GM18907 (cell line): ENCODE measurements at regions not wholly inside any gene's neighbourhood (a gene's known extent, or its start where the extent isn't known, plus 50 kb on each side); places are given as distances from the start of the nearest gene placed in this dataset.

Experiments used
- ATAC-seq: cut with Tn5 transposase; IDR thresholded peaks from one replicate; pipeline ENCODE4 v1.9.1; 2021; ENCODE audit warnings: mild to moderate bottlenecking, moderate library complexity; ENCODE audit not compliant: unreplicated experiment

GRCh38 chr5:135236228-135236907 lies 162.7 kb downstream of the MACROH2A1 start:
- no peak for ATAC-seq

DNA sequence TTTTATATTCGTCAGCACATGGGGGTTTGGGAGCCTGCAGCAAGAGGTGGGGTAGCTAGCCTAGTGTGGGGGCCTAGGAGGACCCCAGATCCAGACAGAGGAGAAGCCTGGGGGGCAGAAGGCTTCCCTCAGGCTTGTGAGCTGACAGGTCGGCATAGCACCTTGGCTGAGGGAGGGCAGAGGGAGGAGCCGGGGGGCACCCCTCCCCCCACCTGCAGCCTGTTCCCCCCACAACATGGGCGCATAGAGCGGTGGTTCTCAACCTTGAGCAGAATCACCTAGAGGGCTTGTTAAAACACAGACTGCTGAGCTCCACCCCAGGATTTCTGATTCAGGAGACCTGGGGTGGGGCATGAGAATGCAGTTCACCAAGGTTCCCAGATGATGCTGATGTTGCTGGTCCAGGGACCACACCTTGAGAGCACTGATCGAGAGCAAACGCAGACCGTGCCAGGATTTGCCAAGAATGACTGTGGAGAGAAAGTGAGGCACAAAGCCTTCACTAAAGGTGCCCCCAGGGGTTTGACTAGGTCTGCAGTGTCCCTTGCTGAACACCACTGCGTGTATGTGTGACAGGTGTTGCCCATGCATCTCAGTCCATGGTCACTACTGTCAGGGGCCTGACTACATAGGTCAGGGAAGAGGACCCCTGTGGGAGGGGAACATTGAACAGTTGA lies 163.3 kb downstream of the MACROH2A1 start:
- no peak for ATAC-seq

DNA sequence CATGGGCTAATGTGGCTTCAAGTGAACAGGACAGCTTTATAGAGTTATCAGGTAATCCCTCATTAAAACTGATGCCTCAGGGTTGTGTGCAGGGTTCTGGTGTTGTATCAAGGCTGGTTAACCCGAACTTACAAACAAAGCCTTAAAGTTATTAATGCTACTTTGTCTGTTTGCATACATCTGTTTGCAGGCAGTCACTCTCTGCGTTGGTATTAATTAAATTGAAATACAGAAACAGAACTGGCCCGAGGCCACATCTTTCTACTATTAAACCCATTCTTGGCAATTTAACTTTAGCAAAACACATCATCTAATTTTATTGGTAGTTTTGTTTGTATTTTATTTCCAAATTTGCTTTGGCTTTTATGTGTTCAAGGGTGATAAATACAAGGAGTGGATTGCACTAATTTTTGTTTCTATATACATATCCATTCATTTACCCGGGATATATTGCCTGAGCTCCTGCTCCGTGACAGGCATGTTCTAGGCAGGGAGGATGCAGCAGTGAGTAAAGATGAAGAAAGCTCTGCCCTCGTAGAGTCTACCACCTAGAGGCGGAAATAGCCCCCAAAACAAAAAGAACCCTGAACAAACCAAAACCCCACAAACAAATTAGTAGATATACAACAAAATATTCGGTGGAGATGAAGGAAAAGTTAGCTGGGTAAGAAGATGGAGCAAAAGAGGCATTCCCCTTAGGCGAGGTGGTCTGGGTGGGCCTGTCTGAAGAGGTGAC lies 164.2 kb downstream of the MACROH2A1 start:
- no peak for ATAC-seq

DNA sequence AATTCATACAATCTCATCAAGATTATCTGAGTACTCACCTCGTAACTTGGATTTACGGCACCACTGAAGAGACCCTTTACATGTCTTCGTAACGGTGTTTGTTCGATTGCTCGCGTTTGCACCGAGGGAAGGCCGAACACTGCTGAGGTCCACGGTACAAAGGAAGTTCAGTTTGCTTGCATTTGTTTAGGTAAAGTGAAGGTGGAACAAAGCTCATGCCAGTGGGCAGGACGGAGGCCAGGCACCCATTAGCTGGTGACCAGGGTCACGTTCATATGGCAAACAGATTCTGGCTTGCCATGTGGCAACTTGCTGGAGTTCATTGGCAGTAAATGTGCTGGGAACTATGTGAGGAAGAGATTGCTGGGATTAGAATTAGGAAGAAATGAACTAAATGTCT lies 164.8 kb downstream of the MACROH2A1 start:
- no peak for ATAC-seq

DNA sequence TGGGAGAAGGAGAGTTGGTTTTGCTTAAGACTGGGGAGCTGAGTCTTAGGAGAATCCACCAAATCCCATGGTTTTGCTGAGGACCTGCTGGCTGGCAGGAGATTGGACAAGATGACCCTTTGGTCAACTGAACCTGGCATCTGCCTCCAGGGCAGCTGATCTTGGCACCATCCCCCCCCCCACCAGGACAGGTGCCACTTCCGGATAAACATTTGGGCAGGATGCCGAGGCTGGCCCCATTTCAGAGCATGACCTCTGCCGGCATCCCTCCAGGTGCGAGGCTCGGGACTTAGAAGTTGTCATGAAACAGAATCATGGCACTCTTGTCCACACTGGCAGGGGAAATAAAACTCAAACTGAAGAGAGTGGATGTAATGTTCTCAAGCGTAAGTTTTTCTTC lies 165.6 kb downstream of the MACROH2A1 start:
- no peak for ATAC-seq

- no peak for ATAC-seq
These were observed 166.1 kb downstream of the MACROH2A1 start for GRCh38 chr5:135232958-135233357.

DNA sequence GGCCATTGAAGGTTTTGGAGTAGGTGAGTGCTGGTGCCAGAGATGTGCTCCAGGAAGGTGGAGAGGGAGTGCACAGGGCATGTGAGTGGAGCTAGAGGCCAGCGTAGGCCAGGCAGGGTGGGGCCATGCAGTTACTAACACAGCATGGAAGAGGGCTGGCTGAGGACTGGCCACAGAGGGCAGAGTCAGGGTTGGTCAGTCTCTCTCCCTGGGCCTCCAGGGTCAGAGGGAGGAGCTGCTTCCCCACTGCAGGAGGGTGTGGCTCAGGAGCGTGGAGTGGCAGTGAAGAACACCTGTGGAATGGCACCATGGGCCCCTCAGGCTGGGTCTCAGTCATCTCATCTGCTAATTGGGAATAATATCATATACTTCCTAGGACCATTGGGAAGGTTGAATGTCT lies 167.7 kb downstream of the MACROH2A1 start:
- ATAC-seq = no peak

DNA sequence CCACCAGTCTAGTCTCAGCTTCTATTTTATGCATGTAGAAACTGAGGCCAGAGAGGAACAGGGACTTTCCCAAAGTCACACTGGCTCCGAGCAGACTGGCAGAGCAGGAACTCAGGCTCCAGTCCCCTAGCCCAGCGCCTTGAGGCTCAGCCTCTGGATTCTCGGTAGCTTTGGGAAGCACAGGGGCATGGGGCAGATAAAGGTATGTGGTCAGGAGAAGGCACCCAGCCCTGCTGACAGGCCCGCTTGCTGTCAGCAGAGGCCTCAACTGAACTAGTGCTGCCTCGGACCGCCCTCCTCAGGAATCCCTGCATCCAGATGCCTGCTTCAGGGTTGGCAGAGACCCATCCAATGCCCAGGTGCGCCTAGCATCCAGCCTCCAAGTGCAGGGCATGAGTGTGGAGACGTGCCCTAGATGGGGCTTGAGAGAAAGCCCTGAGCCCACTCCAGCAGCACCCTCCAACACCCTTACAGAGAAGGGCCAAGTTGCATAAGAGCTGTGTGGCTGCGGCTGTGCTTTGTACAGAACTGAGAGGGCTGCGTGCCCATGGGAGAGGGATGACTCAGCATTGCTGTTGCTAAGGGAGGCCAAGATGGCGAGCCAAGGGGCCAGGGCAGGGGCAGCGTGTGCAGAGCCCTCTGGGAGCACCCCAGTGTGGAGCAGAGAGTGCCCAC lies 168.6 kb downstream of the MACROH2A1 start:
- no peak for ATAC-seq

DNA sequence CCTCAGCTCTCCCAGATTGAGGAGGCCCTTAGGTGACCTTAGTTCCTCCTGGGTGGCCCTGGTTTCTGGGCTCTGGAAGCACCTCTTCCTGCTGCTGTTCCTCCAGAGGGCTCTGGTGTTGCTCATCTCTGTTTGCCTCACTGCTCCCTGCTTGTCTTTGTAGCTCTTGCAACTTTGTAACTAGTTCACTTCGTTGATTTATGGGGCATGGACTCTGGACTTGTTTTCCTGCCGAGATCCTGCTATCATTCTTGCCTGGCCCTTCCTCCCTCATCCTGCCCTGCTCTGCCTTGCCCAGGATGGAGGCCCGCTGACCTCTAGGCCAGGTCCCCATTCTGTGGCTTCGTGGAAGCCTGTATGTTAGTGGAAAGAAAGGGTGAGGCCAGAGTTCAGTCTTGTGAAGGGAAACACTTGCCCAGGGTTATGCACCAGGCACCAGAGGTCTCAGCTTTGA lies 169.3 kb downstream of the MACROH2A1 start:
- ATAC-seq = no peak

DNA sequence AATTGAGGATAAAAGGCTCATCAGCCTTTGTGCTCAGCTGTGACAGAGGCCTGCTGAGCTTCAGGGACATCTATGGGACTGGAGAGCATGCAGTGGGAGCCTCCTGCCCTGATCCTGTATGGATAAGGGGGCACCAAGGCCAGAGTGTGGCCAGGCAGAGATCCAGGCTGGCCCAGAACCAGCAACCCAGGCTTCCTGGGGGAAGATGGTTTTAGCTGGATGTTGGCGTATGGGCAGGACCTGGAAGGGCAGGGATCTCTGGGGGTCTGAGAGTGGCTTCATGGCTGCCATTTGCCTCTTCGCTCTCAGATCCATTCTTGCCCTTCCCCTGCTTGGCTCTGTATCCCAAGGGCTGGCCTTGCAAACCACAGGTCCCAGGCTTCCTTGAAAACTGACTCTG lies 169.9 kb downstream of the MACROH2A1 start:
- no peak for ATAC-seq

DNA sequence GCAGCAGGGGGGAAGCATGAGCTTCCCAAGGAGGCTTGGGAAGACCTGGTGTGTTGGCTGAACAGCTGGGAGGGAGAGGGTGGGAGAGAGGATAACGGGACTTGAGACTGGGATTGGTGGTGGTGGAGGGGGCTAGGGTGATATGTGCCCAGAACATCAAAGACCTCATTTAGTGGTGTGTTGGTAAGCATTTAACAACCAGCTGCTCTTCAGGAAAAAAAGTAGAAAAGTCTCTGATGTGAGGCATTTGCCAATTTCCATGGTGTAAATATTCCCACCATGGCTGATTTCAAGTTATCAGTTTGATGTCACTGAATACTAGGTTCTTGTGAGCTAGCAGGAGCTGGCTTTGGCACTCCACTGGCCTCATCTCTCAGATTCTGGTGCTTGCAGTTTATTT lies 170.8 kb downstream of the MACROH2A1 start:
- no peak for ATAC-seq

- ATAC-seq = no peak
These were observed 171.7 kb downstream of the MACROH2A1 start for GRCh38 chr5:135227064-135228022.

DNA sequence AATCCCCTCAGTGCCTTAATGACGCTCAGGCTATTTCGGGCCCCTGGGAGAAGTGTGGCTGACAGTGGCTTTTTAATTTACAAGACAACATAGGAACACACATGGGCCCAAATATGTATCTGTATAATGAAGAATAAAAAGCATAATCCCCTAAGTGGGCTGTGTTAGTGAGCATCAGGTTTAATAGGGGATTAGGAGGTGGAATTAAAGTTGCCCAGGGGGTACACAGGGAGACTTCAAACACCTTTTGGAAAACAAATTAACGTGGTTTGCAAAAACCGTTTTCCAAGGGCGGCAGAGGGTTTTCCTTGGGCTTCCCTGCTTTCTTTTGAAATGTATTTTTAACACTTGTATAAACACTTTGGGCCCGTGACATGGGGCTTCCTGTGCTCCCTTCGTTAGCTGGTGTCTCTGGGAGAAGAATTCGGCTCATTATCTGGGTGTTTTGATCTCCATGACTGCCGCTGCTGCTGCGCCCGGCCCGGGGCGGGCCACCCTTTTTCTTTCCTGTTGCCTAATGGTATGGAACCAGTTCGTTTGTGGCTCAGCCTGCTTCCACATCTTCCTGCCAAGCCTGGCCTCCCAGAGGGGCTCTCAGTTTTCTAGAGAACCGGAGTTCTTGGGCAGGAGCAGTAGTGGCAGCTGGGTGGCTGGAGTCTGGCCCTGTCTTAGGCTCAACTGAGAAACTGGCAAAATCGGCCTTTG lies 173.0 kb downstream of the MACROH2A1 start:
- ATAC-seq = no peak

- ATAC-seq = no peak
These were observed 175.0 kb downstream of the MACROH2A1 start for GRCh38 chr5:135223891-135224625.

DNA sequence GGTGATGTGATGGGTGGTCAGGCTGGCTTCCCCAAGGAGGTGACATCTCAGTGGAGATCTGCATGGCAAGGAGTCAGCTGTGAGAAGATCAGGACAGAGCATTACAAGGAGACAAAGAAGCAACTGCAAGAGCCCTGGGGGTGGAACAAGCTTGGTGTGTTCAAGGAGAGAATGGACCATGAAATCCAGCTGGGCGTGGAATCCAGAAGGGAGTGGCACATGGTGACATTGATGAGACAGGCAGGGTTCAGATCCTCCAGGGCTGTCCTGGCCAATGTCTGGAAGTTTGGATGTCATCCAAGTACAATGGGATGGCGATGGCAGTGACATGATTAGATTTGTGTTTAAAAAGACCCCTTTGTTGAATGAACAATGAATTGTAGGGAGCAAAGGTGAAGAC lies 175.6 kb downstream of the MACROH2A1 start:
- ATAC-seq = no peak

DNA sequence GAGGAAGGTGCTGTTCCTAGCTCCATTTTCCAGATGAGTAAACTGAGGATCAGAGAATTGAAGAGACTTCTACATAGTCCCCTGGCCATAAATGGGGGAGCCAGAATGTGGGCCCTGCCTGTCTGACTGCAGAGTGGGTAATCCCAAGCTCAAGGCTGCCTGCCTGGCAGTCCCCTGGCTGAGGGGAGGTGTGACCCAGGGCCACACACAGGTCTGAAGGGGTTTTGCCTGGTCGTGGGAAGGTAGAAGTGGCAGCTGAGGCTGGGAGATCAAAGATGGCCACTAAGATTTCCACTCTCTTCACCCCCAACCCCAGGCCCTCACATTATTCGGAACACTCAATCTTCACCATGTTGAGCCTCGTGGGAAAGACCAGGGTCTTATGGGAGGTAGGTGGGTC lies 176.3 kb downstream of the MACROH2A1 start:
- ATAC-seq = no peak

DNA sequence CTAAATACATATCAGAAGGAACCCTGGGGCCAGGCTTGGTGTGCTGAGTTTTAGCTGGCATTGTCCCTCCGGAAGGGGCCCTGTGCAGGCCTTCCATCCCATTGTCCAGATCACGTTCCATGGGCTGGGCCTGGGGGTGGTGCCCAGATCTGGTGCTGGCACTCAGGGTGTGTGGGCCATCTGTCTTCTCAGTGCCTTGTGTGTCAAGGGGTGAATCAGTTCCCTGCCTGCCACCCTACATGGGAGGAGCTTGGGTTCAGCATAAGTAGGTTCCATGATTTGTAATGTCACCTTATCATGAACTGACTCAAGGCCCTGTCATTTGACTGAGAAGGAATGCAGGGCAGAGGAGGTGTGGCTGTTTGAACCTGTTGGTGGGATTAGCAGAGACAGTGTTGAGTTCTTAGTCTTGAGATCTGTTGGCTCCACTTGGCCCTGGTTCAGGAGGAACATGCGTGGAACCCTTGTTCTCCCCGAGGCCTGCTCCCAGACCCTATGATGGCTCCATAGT lies 176.8 kb downstream of the MACROH2A1 start:
- ATAC-seq = no peak

- ATAC-seq = no peak
These were observed 177.3 kb downstream of the MACROH2A1 start for GRCh38 chr5:135221696-135222095.

GRCh38 chr5:135221187-135221473 lies 177.9 kb downstream of the MACROH2A1 start:
- ATAC-seq = no peak
